ENCODE measurements at regions not wholly inside any gene's neighbourhood (a gene's known extent, or its start where the extent isn't known, plus 50 kb on each side); places are given as distances from the start of the nearest gene placed in this dataset.
"Not testable (repeated sequence)": the region's sequence is repeated elsewhere in the genome, so short reads cannot be mapped to it uniquely, and the experiment has no call there.

DNA sequence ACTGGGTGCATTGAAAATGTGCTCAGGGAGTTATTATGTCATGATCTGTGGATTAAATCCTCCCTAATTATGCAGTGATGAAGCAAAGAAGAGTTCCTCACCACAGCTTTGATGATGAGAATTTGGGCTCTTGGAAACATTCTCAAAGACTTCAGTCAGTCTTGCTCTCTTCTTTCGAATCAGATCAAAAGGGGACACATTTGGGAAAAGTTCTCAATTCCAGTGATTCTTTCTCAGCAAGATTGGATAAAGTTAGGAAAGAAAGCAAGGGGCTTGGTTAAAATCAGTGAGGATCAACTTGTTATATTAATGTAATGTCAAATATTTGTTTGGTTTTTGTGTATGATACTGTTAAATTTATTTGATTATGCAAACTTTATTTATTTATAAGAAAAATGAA is 411.3 kb upstream of the ACTBL2 start:
- no peak for DNase-seq (ENCODE audit: low spot score)

DNA sequence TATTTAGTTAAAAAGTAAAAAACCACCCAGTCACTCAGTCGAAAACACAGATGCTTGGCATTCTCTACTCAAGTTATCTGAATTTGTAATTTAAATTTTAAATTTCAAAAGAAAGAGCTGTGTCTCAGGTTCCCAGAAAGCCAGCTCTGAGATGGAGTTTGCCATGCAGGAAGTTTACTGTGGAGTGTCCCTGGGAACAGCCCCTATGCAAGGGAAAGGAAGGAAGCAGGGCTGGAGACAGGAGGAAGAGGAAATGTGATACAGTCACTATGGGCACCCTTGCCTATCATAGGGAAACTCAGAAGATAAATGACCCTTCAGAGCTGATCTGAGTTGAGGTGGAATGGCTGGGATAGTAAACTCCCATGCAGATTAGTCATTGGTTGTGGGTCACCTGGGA is 408.8 kb upstream of the ACTBL2 start:
- DNase-seq (ENCODE audit: low spot score), result no peak

DNA sequence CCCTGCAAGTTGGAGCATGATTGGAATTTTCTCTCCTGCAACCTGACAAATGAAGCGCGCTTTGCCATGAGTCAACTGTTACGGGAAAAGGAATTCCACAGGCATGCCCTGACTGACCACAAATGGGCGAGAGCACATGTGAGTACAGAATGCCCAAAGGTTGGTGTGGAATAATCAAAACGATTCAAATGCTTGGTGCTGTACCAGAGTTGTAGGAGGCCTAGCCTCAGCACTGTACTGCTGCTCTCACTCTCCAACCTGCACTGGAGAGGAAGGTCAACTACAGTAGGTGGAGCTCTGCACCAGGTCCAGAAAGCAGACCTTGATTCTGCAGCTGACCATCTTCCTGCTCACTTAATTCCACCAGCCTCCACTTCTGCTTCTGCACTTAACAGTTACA is 406.9 kb upstream of the ACTBL2 start:
- DNase-seq (ENCODE audit: low spot score), result no peak

DNA sequence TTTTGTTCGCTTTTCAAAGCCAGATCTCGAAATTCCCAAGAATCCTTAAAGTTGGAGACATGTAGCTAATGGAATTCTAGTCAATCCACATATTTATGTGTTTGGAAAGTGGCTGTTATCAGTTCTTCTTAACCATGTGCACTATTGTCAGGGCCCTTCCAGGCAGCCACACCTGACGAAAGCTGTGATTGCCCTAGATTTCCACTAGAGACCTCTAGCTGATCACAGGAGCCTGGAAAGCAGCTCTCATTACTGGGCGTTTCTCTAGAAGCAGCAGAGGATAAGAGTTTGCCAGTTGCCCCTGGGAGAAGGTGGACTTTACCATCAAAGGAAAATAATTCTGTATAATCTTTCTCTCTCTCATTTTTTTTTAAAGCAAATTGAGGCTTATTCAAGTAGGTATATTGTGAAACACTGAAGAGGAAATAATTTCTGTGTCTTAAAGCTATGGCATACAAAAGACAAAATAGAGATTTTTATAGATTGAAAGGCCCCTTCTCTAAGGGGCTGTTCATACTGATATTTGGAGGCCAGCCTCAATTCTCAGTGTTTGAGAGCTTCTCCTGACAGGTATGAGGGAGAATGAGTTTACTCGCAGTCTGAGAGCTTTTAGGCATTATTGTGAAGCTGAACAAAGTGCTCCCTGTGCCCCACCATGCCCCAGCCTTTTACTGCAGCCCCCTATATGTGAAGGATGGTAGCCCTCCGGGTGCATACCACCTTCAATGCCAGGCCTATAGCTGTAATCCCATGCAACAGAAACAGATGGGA is 405.4 kb upstream of the ACTBL2 start:
- no peak for DNase-seq (ENCODE audit: low spot score)

DNA sequence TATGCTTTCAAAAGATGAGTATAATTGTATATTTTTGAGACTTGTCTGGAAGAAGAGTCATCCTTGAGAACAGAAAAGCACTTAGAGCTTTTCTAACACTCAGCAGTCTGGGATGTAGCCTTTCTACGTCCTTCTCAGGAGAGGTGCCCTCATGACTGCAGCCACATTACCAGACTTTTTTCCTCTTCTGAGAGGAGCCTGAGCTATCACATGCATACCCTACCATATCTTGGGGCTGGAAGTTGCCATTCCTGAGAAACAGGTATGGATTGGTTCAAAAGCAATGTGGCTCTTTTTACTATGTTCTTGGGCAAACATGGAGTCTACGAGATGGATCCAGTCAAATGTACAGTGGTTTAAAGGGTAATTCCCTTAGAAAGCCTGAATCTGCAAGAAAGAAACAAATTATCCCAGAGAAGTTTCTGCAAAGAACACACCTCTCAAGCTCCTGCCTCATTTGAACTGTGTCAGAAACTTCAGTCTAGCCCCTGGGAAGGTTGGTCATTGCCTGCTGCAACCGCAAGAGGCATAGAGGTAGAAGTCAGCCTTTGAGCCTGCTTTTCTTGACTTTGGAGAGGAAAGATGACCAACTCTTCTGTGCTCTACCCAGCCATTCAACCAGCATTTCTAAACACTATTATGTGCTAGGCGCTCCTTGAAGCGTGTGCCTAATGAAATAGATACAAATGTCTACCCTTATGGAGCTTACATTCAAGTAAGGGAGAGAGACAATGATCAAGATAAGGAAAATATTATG is 401.9 kb upstream of the ACTBL2 start:
- DNase-seq (ENCODE audit: low spot score), result no peak

DNA sequence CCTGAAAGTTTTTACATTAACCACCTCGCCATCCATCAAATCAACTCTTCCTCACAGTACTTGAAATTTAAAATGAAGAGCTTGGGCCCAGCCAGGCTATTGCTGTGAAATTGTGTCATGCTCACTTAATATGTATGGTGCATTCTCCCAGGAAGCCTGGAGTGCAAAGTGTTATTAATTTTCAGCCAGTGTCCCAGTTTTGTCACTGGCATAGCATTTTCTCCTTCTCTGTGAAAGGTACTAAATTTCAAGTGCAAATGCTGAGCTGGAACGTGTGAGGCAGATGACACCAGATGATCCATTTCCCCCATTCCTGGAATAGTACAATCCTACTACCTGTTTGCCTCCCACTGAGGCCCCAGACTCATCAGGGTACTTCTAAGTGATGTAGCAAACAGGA is 397.6 kb upstream of the ACTBL2 start:
- no peak for DNase-seq (ENCODE audit: low spot score)

DNA sequence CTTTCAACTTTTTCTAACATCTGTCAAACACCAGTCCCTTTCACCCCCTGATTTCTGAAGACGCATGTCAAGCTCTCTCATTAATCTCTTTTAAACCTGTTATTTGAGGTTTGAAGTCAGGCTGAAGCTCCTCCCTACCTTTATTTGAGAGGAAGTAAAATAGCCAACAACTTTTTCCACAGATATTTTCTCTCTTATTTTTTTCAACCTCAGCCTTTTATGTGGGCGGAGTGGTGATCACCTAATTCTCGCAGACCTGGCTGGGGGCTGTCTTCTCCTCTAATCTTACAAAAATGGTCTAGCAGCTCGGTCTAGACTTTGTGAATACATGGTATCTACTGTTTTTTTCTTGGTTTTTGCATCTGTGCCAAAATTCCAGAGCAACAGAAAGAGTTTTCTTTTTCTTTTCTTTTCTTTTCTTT is 395.7 kb upstream of the ACTBL2 start:
- DNase-seq (ENCODE audit: low spot score), result no peak

DNA sequence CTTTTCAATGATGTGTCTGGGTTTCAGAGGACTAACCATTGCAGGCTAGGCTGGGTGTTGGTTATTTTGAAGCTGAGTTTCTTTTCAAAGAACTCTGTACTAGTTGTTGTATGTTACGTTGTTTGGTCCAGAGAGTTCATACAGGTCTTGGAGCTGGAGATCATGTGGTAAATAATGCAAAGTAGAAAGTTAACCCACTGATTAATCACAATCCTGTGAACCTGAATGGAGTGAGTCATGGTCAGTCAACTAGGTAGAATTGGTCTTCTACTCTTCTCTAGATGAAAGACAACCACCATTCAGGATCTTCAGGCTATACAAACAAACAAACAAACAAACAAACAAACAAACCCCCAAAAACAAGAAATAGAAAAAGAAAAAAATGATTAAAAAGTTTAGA is 388.9 kb upstream of the ACTBL2 start:
- no peak for DNase-seq (ENCODE audit: low spot score)

DNA sequence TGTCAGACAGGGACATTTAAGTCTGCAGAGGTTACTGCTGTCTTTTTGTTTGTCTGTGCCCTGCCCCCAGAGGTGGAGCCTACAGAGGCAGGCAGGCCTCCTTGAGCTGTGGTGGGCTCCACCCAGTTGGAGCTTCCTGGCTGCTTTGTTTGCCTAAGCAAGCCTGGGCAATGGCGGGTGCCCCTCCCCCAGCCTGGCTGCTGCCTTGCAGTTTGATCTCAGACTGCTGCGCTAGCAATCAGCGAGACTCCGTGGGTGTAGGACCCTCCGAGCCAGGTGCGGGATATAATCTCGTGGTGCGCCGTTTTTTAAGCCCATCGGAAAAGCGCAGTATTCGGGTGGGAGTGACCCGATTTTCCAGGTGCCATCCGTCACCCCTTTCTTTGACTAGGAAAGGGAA is 387.7 kb upstream of the ACTBL2 start:
- not testable (repeated sequence) for DNase-seq (ENCODE audit: low spot score)

DNA sequence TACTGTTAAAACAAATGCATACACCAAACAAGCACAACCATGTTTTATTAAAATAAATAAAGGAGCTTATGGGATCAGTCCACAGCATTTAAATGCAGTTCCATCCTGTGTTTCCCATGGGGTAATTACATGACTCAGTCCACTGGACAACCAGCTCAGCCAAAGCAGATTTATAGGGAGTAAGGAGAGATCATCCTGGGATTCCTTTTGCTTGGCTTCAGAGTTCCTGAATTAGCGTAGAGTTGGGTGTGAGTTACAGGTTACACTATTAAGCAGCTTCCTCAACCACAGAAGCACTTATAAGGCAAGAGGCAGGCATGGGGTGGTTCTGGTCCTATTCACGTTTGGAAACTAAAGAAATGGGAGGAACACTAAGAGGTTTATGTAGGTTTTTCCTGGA is 381.1 kb upstream of the ACTBL2 start:
- no peak for DNase-seq (ENCODE audit: low spot score)

DNA sequence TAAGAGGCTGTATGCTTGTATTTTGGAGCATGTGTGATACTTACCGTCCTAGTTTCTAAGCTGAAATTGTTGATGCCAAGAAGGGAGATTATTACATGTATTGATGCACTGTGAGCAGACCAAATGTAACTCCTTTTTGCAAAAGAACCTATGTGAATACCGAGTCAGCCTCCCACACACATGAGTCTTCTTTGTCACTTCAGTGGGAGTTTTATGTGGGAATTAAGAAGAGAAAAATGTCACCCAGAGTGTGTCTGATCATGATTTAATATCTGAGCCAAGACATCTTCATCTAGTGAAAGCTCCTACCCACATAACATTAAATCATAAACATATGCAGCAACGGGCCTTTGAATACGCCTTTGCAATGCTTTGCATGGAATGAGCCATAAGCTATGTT is 380.3 kb upstream of the ACTBL2 start:
- no peak for DNase-seq (ENCODE audit: low spot score)

DNA sequence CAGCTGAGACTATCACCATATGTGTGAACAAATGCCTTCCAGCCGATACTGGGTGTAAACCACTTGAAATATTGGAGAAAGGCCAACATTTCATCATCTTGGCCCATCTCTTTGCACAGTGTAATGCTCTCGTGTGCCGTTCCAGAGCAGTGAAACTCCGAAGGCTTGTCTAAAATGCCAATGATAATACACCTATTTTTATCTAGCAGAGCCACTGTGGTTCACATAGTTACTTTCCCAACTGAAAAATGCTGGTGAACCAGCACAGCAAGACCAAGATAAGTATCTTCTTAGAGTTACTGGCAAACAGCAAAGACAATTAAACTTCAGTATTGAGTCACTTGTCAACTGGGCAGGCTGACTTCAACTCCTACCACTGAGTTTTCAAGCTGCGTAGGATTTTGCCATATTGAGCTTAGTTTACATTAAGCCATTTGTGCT is 379.9 kb upstream of the ACTBL2 start:
- DNase-seq (ENCODE audit: low spot score), result no peak

DNA sequence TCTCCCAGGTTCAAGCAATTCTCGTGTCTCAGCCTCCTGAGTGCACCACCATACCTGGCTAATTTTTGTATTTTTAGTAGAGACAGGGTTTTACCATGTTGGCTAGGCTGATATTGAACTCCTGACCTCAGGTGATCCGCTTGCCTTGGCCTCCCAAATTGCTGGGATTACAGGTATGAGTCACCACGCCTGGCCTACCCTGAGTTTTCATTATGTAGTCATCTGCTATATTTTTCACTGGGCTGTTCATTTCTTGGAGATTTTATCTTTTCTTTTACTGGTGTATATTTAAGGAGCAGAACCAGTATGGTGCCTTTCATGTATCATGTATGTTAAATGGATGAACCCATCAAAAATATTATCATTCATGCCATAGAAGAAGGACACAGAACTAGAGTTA is 377.0 kb upstream of the ACTBL2 start:
- no peak for DNase-seq (ENCODE audit: low spot score)

DNA sequence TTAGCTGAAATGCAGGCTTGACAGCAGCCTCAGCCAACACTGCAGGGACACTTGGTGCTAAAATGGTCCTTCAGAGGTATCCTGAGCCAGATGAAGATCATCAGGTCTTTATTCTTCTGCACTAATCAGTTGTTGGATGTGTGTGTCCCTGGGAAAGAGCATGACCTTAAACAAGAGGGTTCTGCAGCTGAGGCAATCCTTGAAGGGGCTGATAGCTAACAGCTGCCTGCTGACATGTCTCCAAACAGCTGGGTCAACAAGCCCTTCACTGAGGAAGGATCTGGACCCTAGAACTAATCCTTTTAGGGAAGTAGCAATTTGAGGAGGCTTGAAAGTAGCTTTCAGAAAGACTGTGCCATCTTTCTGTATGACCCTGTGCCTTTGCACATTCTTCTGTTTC is 376.3 kb upstream of the ACTBL2 start:
- no peak for DNase-seq (ENCODE audit: low spot score)

DNA sequence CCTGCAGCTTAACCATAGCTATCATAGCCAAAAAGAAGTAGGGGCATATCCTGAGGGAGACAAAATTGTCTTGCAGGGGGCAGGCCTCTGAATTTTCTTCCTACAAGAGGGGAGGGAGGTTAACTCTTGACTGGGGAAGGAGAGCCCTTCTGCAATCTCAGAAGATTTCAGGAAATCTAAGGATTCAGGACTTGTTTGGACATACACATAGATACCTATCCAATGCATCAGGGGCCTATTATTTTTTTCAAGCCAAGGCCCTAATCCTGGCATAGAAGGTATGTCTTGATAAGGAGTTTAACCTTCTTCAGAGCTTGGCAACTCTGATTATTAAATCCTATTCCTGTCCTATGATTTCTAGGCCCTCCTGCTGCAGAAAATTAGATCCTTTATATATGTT is 375.1 kb upstream of the ACTBL2 start:
- no peak for DNase-seq (ENCODE audit: low spot score)

DNA sequence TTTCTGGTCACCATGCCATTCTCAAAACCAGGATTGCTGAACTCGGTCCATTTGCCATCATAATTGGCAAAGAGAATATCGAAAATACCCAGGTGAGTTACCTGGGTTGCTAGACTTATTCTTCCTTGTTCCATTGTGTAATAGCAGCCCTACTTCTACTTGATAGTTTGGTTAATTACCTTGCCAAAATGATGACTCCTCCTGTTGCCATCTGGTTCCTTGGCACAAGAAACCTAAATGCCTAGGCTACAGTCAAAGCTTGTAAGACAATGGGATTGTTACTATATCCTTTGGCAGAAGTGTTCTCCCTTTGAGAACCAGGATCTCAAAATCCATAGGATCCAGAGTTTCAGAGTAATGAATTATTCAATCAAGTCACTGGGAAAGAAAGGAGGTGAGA is 373.2 kb upstream of the ACTBL2 start:
- DNase-seq (ENCODE audit: low spot score), result no peak

DNA sequence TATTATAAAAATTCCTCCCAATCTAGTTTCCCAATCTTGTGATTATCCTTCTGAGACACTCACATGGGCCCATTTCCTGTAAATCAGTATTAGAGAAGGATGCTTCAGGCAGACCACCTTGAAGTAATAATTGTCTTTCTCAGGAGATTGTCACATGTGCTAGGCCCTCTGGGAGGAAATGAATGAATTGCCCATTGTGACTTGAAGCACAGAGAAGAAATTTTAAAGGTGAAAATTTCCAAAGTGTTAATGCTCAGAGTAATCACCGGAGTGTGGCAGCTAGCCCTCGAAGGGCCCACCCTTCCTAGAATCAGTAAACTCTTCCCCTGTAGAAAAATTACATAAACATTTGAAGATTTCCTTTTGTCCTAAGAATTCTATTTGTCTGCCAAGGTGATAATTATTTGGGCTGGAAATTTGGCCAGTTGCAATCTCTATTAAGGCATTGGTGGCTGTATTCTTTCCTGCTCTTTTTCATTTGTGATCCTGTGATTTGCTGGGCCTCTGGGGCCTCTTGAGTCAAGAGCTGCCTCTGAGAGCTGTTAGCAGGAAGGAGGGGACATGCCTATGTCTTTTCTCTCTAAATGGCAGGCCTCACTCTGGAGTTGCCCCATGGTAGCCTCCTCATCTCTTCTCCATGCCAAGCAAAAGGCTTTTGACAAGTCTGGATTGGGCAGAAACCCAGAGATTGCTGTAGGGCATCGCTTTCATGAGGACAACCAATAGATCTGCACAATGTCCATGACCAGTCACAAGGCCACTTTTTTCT is 371.5 kb upstream of the ACTBL2 start:
- no peak for DNase-seq (ENCODE audit: low spot score)

DNA sequence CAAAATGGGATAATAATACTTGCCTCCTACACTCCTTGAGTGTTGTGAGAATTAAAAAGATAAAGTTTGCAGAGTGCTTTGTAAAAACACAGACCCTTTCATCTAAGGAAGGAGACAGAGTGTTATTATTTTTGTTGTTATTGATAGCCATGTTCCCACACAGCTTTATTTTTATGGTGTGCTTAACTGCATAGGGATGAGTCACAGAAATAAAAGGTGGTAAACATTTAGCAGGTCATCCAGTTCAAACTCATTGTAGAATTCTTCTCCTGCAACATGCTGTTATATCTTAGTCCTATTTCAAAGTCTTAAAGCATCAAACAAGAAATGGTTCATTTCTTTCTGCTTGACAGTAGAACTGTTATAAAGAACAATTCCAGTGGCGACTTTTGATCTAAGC is 367.5 kb upstream of the ACTBL2 start:
- no peak for DNase-seq (ENCODE audit: low spot score)

DNA sequence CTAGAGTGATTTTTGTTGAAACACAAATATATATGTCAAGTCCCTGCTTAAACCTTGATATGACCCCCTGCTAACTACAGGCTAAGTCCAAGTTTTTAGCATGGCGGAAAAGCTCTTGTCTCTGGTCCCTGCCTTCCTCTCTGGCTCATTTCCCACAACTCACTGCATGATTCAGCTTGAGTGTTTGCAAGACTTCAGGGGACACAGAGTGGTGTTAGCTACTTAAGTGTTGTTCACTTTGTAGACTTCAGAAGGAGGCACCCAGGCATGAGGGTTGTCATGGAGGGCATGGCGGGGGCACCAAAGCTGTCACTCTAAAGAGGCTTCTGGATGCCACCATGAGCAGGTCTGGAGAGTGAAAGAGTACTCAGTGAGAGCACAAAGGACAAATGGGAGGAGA is 362.4 kb upstream of the ACTBL2 start:
- DNase-seq (ENCODE audit: low spot score), result no peak

DNA sequence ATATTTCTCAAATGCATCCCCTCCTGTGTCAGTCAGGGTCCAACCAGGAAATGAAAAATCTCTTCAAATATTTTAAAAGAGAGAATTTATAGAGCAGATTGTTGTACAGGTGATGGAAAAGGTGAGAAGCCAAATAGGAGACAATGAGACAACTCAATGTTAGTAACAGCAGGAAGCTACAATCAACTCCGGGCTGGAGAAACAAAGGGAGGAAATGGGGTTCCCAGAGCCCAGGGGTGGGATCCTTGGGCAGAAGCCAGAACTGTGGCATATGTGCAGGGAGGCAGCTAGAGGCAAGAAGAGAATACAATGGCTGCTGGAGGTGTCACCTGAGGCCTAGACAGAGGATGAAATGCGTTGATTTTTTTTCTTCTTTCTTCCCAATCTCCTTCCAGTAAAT is 361.8 kb upstream of the ACTBL2 start:
- no peak for DNase-seq (ENCODE audit: low spot score)

DNA sequence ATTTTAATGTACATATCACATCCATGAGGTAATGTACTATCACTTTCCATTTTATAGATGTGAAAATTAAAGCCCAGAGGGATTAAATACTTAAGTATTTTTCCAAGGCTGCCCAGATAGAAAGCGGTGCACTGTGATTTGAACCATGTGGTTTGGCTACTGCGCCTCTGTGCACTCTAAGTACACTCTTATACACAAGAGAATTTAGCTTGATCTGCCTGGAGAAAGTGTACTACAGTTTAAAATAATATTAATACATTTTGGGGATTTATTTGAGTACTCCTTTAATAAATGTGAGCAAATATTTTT is 360.4 kb upstream of the ACTBL2 start:
- DNase-seq (ENCODE audit: low spot score), result no peak

DNA sequence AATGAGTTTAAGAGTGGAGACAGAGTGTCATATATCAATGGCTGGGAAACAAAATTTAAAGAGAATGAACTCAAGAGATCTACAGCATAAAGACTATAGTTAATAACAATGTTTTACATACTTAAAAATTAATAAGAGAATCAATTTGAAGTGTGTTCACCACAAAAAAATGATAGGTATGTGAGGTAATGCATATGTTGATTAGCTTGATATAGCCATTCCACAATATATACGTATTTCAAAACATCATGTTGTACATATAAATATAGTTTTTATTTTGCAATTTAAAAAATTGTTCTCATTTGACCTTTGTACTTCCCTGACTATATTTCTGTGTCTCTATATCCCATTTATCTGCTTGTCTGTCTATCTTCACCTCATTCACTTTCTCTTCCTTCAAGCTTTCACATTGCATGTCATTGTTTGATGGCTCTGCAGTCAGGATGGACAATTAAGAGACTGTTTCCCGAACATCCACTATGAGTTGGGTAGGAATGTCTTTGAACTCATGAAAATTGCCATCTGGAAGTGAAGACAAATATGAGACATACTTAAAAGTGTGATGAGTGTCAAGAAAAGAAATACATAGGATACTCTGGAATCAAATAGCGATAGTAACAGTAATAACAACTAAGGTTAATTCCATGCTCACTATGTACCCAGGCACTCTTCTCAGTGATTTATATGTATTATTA is 359.9 kb upstream of the ACTBL2 start:
- no peak for DNase-seq (ENCODE audit: low spot score)
